NOMO-1 treated with dmso at 0.1 percent for 144 hours (cell line): ENCODE measurements at regions not wholly inside any gene's neighbourhood (a gene's known extent, or its start where the extent isn't known, plus 50 kb on each side); places are given as distances from the start of the nearest gene placed in this dataset.
"Not testable (repeated sequence)": the region's sequence is repeated elsewhere in the genome, so short reads cannot be mapped to it uniquely, and the experiment has no call there.

Source experiments
- DNase-seq: peaks from one replicate; lab custom pipeline; 2025; ENCODE audit not compliant: unreplicated experiment; lab: John Stamatoyannopoulos, UW

DNA sequence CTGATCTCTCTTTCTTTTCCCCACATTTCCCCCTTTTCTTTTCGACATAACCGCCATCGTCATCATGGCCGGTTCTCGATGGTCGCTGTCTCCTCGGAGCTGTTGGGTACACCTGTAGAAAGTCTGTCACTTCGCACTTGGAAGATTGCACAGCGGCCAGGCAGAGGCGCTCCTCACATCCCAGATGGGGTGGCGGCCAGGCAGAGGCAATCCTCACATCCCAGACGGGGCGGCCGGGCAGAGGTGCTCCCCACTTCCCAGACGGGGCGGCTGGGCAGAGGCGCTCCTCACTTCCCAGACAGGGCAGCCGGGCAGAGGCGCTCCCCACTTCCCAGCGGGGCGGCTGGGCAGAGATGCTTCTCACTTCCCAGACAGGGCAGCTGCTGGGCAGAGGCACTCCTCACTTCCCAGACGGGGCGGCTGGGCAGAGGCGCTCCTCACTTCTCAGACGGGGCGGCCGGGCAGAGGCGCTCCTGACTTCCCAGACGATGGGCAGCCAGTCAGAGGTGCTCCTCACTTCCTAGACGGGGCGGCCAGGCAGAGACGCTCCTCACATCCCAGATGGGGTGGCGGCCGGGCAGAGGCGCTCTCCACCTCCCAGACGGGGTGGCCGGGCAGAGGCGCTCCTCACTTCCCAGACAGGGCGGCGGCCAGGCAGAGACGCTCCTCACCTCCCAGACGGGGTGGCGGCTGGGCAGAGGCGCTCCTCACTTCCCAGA, 110.7 kb downstream of the C5orf15 start:
- not testable (repeated sequence) for DNase-seq

GRCh38 chr5:133854554-133854953, 113.9 kb downstream of the C5orf15 start:
- no peak for DNase-seq

DNA sequence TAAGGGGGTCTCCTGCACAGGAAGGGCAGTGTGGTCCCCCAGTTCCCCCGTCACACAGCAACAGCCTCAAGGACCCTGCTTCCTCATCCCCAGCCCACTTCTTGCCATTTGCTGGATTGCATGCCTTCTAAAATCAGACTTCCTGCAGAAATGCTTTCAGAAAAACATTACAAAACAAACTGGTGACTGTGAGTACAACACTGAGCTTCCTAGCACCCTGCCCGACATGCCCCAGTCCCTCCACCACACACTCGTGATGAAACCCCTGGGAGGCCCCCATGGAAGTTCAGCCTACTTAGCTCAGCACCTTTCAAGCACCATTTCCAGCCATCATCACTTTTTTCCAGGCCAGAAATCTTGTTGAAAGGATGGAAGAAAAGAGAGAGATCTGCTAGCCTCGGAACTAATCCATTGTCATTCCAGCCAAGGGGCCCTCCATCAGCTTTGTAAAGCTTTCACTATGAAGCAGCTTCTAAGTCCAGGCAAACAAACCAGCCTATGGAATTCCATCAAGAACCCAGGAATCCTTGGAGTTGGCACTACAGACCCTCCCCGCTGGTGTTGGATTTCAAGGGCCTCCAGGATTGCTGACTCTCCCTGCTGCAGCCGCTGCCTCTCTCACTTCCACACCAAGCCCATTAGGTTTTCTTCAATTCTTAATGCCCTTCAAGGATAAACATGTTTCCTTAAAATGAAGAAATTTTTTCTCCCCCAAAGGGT, 114.6 kb downstream of the C5orf15 start:
- DNase-seq = no peak

DNA sequence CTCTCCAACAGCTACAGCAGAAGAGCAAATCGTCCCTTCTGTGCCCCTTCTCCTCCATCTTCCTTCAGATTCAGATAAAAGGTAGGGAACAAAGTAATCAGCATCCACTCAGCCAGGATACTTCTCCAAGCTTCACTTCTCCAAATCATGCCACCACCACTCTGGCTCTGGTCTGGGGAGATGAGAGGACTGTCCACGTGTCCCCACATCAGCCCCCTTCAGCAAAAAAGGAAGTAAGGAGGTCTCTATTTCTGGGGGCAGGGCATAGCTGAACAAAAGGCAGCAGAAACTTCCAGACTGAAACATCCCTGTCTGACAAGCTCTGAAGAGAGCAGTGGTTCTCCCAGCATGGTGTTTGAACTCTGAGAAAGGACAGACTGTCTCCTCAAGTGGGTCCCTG, 116.9 kb downstream of the C5orf15 start:
- DNase-seq = no peak

- DNase-seq = no peak
Observed at GRCh38 chr5:133850811-133851210, 117.6 kb downstream of the C5orf15 start.

- DNase-seq = no peak
Observed at GRCh38 chr5:133849116-133849515, 119.3 kb downstream of the C5orf15 start.

DNA sequence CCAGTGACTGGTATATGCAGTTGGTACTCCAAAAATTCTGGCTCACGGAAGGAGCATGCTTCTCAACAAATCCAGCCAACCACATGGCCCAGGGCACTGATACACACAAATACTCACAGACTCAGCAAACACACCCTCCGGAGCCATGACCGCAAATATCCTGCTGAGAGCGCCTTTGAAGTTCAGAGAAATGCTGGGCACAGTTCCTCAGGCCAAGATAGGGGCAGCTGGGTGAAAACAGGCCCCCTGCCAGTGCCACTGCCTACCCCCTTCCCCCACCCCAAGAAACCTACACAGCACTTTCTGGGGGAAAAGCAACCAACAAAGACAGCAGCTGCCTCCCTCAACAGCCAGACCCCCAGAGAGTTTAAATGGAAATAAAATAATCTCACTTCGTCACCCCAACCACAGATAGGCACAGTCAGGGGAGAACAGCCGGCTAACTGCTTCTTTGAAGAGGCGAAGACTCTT, 120.0 kb downstream of the C5orf15 start:
- DNase-seq = no peak

DNA sequence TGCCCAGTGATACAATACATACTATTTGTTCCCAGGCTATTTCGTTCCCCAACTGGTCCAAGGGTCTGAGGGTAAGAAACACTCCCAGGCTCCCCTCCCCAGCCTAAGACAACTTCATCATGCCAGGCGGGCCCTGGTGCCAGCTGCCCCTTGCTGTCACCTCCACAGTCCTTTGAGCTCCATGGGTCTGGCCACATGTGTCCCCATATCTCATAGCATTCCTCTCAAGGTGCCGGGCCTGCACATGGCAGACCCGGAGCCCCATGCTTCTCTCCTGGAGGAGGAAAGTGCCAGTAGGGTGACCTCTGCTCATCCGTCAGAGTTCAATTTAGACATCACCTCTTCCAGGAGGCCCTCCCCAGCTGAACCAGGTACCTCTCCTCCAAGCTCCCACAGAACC, 120.5 kb downstream of the C5orf15 start:
- no peak for DNase-seq

DNA sequence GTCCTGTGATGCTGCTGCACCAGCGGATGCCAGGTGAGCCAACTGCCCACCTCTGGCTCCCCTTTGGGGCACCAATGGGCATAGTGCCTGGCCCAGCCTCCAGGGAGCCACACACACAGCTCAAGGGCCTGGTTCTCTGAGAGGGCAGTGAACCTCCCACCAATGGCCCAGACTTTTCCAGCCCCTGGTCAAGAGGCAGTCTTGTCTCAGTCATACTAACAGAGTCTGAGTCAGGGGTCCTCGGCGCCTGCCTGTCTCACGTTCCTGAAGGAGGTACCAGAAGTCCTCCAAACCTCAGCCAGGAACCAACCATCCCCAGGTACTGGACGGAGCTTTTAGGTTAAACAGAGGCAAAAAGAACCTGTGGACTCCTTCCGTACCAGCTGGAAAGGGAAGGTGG, 121.1 kb downstream of the C5orf15 start:
- DNase-seq = no peak

DNA sequence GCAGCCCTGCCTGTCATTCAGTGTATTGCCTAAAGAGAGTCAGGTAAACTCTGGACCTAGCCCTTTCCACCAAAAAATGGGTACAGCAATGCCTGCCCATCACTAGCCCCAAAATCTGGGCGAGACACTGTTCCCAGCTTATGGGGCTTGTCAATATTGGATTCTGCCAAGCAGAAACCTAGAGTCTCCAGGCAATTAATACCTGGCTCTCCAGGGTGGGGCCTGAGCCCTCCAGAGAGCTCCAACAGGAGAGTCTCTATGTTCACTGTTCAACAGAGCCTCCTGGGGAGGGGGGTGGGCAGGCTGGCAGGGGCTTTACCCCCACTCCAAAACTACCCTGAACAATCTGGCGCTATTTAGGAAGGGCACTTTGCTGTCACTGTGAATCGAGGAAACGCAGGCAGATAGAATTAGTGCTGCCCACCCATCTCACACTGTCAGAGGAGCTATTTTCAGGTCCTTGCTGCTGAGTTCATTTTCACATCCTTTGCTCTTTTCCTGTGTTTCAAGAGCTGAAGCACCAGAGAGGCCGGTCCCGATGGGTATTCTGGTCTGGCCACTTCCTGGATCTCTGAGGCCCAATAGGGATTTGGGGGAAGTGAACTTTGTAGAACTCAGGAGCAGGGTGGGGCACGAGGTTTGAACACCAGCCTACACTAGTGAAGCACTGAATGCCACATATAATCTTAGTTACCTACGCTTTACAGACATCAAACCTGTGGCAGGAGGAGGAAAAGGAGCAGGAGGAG, 121.8 kb downstream of the C5orf15 start:
- no peak for DNase-seq

- DNase-seq = no peak
Observed at GRCh38 chr5:133845271-133845670, 123.2 kb downstream of the C5orf15 start.

GRCh38 chr5:133844836-133845235, 123.6 kb downstream of the C5orf15 start:
- no peak for DNase-seq

- DNase-seq = no peak
Observed at GRCh38 chr5:133843911-133844310, 124.5 kb downstream of the C5orf15 start.

DNA sequence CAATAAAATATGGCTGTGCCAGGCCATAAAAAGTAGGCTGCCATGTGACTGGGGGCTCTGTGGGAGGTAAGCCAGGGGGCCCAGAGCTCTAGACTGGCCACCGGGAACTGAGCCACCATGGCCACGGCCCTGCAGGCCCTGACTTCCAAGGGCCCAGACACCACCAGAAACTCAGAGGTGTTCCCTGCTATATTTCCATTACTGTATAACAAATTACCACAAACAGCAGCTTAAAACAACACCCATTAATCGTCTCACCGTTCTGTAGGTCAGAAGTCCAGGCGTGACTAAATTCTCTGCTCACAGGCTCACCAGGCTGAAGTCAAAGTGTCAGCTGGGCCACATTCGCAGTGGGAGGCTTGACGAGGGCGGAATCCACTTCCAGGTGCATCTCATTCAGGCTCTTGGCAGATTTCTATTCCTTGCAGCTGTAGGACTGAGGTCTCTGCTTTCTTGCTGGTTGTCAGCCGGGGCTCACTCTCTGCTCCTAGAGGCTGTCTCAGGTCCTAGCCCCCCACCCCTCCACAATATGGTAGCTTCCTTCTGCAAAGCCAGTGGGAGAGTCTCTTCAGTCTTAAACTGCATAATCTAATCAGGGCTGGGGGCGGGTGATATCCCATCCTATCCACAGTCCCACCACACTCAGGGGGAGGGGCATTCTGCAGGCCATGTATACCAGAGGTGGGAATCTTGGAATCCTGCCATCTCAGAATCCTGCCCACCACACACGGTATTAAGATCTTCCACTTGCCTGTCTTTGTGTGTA, 125.4 kb downstream of the C5orf15 start:
- DNase-seq = no peak

DNA sequence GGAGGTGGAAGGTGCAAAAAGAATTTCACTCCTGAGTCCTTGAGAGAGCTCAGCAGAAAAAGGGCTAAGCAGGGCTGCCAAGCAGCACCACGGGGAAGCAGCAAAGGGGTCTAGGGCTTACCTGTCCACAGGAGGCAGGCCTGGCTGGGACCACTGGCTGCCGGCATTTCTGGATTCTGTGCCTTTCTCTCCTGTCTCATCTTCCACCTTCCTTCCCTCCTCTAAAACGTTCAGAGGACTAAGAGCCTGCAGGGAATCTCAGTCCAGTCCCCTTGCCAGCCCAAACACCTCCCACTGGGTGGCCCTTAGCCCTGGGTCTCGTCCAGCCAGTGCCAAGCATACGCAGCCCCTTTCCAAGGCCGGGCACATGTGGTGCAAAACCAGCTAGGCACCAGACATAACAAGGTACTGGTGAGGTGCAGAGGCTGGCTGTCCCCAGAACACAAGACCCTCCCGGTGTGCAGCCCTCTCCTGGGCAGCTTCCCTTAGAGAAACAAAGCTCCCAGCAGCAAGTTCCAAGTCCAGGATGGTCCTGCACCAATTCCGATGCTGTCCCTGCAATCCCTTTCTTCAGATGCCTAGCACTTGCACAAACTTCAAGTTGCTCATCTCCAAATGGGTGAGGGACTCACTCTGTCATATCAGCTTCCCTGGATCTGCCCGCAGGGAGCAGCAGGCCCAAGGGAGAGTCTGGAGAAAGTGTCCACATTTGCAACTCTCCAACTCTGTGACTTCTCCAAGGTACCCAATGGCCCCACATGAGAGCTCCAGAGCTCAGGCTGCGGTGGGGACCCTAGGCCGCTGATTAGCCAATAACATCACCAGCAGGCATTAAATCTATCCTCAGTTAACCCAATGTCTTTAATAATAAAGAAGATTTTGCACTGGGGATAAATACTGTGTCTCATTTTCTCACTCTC, 126.3 kb downstream of the C5orf15 start:
- DNase-seq = no peak

DNA sequence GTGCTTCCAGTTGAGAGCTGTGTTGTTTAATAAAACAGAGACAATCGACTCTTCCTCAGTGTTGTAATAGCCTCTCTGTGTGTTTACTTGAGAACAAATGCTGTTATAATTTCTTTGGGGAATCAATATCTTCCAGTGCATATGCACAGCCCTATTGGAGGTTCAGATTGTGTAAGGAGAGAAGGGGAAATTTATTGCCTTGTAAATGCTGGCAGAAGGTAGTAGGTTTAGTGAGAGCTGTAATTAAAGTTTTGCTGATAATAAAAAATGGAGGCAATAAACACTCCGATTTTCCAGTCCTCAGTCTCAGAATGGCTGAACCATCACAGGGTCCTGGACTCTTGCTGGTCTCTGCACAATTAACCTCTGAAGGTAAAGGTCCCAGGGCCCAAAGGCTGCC, 128.3 kb downstream of the C5orf15 start:
- DNase-seq = no peak

- no peak for DNase-seq
Observed at GRCh38 chr5:133839721-133840120, 128.7 kb downstream of the C5orf15 start.

- no peak for DNase-seq
Observed at GRCh38 chr5:133839090-133839489, 129.3 kb downstream of the C5orf15 start.

DNA sequence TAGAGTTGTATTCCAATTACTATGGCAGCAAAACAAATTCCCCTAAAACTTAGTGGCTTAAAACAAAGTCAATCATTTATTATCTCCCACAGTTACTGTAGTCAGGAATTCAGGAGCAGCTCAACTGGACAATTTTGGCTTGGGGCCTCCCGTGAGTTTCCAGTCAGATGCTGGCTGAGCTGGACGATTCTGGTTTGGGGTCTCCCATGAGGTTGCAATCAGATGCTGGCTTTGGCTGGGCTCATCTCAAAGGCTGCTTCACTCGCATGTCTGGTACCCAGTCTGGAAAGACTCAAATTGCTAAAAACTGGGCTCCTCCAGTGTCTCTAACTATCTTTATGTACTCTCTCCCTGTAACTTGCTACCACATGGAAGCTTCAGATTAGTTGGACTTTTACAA, 130.1 kb downstream of the C5orf15 start:
- no peak for DNase-seq
